GM21423 (cell line): ENCODE measurements at regions not wholly inside any gene's neighbourhood (a gene's known extent, or its start where the extent isn't known, plus 50 kb on each side); places are given as distances from the start of the nearest gene placed in this dataset.

Experiments used
- ATAC-seq: cut with Tn5 transposase; IDR thresholded peaks from one replicate; pipeline ENCODE4 v1.9.1; 2021; ENCODE audit warnings: mild to moderate bottlenecking, moderate library complexity; ENCODE audit not compliant: unreplicated experiment

DNA sequence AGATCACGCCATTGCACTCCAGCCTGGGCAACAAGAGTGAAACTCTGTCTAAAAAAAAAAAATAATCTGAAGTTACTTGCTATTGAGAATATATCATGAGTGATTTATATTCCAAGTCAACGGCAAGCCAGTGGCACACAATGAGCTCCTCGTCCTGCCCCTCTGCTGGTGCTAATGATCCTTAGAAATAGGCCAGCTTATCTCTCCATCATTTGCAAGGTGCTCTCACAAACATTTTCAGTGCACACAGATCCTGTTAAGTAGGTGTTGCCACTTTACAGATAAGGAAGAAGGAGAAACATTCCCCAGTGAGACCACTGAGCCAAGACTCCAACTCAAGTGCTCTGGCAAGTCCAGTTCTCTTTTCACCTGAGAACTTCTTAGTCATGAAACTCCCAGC, 91.3 kb upstream of the GPR45 start:
- no peak for ATAC-seq

DNA sequence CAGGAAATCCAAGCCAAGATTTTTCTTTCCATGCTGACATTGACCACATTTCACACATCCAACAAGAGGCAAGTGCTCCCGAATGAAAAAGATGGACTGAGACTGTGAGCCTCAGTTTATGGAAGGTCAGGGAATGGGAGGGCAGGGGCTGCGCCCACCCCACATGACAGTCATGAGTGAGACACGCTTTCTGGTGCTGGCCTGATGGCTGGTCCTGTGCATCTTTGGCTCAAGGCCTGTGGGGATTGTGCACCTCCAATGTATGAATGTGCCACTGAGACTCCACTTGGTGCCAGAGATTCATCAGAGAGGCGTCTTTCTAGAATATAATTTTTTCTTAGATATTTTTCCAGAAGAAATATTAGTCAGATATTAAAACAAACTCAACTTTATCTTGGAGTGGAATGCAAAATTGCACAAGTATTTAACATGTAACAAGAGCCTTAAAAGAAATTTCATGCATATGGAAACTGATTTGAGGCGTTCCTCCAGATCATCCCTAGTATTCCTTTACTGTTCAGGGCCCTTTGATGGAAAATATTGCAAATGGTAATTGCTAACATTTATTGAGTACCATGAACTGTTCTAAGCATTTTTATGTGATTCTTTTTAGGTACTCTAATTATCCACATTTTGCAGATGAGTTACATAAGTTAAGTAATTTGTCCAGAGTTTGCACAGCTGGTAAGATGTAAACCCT, 87.3 kb upstream of the GPR45 start:
- ATAC-seq, result no peak

DNA sequence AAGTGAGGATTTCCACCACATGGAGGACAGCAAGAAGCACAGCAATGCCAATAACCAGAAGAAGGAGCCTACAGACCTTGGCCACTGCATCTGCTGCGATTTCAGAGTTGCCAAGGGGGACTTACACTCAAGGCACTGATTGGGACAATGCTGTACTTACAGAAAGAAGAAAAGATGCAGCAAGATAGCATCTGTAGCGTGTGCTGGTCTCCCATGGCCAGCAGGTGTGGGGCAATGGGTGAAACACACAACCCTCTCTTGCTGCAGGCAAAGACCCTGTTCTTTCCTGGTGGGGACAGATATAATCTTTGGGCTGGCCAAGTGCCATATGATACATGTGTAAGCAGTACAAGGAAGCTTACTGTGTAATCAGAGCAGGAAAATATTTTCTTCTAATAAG, 85.4 kb upstream of the GPR45 start:
- no peak for ATAC-seq

DNA sequence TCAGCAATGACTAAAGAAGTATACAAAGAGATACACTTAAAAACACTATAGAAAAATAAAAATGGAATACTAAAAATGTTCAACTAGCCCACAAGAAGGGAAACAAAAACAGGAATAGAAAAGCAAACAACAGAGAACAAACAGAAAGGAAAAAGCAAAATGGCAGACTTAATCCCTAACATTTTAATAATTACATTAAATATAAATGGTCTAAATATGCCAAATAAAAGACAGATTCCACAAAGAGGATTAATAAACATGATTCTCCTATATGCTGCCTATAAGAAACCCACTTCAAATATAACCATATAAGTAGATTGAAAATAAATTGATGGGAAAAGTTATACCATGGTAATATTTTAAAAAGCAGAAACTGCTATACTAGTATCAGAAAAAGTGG, 83.5 kb upstream of the GPR45 start:
- ATAC-seq, result no peak

DNA sequence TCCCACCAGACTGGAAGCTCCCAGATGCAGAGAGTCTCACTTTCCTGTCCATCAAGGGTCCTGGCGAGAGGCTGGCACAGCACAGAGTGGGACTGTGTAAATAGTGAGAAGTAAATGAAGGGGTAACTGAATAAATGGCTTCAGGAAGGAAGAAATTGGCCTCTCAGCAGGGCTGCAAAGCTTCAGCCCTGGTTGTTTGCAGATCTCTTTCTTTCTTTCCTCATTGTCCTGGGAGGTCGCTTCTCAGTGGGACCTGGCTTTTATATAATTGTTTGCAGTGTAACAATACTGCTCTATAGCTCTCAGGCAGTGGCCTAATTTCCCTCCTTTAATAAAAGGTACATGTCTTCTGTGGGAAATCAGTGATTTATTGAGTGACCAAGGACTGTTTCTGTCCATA, 74.9 kb upstream of the GPR45 start:
- no peak for ATAC-seq

DNA sequence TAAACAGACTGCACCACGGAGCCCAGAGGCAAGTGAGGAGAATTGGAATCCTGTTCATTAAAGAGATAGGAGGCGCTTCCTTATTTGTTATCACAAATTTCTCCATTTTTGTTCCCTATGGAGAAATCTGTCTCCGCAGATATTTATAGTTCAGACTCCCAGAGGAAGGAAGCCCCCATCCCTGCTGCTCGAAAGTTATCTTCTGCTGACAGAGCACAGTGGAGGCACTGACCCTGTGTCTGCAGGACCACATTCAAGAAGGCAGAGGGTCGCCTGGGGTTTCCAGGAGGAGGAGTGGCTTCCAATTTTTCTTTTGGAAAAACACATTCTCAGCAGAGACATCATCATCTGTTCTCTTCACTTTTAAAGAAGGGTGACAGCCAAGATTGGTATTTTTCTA, 73.0 kb upstream of the GPR45 start:
- ATAC-seq, result no peak

DNA sequence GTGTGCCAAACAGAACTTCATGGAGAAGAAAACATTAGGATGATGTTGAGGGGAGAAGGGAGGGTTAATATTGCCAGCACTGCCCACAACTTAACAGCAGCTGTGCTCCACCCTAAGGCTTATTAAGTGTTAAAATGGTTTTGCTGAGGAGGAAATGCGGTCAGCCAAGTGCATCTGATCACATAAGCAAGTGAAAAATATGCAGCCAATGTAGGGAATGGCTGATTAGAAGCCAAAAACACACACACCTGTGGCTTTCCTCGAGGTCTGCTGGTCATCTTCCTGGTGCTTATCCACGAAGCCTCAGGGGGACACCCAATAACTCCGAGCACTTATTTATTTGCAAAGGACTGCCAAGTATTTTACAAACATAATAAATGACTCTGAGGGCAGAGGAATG, 66.3 kb upstream of the GPR45 start:
- no peak for ATAC-seq

DNA sequence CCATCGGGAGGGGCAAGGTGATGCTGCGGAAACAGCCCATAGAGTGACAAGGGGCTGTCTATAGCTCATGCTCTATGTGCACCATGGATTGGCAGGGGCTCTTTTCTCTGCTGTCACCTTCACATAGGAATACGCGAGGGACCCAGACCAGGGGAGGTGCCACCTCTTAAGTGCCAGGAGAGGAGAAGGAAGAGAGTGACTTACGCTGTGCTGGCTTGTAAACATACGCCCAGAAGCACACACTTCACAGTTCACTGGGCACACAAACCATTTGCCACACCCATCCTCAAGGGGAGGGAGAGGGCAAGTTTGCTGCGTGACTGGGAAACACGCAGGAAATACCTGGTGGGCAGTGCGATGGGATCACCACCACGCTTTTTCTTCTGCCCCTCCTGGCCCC, 65.1 kb upstream of the GPR45 start:
- ATAC-seq, result no peak

DNA sequence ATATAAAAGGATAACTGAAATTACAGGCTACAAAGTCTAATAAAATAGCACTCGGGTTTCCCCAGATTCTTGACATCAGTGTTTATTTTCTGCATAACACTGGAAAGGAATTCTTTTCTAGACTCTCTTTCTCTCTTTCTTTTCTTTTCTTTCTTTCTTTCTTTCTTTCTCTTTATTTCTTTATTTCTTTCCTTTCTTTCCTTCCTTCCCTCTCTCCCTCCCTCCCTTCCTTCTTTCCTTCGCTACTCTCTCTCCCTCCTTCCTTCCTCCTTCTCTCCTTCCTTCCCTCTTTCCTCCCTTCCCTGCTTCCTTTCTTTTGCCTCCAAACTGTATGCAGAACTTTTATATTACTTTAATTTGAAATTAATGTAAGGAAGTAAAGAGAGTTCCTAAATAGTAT, 64.5 kb upstream of the GPR45 start:
- no peak for ATAC-seq

DNA sequence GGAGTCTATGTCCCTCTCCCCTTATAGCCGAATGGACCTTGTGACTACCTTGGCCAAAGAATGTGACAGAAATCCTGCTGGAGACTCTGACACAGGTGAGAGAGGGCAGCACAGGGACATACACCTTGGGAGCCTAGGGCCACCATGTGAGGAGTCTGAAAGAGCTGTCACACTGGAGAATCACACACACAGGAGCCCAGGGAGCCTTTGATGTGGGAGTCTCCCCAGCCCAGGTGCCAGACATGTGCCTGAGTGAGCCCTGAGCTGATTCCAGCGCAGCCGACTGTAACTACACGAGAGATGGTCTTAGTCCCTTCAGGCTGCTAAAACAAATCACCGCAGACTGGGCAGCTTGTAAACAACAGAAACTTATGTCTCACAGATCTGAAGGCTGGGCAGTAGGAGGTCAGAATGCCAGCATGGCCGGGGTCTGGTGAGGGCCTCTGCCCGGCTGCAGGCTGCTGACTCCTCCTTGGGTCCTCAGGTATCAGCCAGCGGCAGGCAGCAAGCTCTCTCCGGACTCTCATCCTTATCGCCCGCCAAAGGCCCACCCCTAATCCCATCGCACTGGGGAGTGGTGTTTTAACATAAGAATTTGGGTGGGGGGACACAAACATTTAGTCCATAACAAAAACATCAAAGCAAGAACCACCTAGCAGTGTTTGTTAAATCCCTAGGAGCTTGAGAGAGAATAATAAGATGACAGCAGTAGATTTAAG, 63.8 kb upstream of the GPR45 start:
- ATAC-seq, result no peak

DNA sequence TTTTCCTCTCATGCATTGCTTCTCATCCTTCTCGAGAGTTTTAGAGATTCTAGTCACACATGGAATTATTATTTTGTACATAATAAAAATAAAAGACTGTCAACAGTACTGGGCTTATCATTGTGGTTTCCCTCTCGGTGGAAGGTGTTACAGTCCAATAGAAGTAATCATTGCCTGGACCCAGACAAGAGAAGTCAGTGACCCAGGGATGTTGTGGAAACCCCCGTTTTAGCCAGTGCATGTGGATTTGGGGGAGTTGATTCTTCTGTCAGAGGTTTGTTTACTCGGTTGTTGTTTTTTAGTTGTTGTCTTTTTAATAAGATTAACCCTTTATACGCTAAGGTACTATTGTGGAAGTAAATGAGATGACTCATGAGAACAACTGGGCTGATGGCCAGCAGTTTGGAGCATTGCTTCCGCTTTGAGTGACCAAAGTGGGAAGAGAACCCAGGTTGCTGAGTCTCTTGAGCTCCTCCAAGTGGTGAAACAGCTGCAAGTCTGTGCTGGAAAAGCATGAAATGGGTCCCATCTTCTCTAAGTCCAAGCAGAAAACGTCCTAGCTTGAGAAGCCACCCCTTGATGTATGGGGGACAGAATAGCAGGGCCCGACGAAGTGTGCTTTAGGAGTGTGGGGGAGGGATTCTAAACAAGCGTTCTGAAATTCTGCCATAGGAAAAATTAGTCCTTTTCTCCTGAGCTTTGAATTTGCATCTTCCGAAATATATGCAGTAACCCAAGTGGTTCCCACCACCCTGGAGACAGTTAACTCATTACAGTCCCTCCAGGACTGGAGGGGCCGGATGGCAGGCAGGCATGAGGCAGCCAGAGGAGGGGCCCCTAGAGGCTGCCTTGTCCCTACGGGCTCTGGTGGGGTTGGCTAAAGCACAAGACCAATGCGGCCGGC, 61.8 kb upstream of the GPR45 start:
- no peak for ATAC-seq

DNA sequence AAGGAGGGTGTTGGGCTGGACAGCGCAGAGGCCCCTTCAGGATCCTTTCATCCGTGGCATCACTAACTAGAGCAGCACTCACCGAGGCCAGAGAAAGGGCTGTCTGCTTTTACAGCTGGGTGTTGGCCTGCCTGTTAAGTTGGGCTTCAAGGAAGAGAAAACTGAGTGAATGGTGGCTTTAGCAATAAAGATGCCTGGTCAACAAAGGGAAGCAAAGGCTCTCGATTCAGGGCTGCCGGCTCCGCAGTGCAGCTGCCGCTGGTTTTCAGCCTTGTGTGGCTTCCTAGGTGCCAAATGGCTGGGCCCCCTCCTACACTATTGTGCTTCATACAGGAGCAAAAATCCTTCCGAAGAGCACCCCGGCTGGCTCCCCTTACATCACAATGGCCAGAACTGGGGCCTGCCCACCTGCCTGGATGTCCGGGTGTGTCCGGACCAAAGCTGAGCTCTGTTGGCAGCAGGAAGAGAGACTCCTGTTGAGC, 61.0 kb upstream of the GPR45 start:
- no peak for ATAC-seq

DNA sequence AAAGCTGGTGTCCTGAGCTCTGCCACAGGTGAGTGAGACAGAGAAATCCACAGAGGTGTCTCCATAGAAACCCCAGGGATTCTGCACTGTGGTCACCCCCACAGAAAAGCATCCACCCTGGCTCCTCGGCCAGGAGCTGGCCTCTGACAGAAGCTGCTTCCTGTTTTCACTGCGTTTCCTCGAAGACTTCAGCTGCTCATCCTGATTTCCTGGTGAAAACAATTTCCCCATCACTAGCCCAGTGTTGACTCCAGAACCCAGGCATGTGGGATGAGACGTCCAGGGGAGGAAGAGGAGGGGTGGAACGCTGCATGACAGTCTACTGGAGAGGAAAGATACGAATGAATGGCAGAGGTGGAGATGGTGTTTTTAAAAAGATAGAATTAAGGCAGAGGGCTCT, 60.3 kb upstream of the GPR45 start:
- no peak for ATAC-seq

DNA sequence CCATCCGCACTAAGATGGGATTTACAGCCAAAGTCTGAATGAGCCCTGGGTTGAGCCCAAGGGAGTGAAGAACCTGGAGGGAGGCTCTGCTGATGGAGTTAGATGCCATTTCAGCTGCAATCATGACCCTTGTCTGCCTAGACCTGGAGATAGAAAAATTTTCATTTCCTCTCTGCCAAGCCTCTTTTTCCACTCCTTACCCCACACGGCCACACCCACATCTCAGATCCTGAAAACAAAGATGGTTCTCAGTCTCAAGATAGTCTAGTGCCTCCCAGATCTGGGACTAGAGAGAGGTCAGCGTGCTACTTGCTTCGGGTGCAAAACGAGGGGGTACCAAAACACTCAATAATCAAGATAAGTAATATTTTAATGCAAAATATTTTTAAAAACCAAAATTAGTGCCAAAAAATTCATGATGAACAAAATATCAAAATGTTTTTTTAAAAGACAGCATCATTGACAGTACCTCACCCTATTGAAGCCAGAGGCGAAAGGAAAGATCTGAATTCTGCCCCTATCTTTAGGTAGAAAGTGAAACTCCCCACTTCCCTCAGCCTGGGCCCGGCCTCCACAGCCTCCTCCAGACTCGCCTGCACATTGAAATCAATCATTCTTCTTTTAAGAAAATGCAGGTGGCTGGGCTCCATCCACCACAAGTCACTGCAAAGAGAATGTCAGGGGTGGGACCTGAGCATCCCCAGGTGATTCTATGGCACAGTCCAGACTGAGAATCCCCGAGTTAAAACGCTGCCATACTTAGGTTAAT, 57.8 kb upstream of the GPR45 start:
- ATAC-seq, result peak; percentile 65

DNA sequence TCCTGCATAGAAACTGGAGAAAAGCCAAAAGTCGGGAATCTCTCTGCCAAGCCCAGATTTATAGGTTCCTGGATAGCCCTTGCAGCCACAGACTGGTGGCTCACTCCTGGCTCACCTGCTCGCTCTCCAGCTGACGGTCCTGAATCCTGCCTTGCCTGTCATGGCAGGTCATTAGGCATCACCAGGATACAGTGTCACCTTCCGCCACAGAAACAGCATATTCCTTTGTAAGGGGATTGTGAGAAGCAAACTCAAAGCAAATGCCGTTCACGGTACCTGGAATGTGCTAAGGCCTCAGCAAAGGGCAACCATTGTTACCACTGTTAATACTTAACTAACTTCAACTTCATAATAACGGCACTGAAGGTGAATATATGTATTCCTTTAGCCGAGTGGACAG, 57.1 kb upstream of the GPR45 start:
- ATAC-seq, result no peak

DNA sequence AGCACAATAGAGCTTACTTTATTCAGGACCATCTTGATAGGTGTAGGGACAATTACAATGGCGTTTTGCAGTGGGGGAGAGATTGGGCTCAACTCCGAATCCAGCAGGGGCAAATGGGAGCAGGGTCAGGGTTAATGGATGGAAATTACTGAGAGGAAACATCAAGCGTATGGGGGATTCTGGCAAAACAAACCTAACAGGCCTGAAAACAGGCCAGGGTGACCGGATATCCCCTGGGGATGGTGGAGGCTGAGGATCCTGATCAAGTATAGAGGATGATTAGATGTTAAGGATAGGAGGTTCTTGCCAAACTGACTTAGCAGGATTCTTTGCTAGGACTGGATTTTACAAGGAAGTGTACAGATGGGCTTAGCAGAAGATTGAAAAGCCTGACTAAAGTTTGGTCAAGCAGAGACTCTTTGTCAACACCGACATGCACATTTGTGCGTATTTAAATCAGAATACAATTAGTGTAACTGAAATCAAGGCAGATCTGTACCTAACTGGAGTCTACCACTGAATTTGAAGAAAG, 54.5 kb upstream of the GPR45 start:
- ATAC-seq, result no peak

DNA sequence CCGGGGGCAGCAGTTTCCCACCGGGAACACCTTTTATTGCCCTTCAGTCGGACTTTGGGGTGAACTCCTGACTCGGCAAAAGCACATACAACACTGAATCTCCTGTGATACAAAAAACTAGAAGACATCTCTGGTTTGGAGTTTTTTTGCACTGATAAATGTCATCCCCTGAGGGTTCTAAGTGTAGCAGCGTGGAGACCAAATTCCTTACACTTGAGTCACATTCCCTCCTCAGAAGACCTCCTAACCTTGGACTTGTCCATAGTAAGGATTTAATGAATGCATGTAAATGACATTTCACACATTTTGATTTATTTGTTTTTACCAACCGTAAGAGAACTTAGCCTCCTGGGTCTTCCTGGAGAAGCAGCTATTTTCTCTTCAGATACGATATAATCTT, 54.0 kb upstream of the GPR45 start:
- no peak for ATAC-seq

DNA sequence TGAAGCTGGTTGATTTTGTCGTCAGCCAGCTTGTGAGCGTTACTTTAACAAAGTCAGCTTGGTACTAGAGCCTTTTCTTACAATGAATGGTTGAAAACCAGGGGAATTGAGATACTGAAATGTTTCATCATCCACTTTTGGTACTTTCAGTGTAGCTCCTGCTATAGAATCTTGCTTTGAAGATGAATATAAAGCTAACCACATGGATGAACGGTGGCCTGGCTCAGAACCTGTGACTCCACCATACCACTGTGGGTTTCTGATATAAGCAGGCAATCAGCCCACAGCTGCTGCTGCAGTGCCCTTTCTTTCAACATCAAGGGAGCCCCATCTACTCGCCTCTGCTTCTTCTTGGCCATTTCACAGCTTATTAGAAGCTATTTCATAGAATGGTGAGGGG, 53.2 kb upstream of the GPR45 start:
- ATAC-seq, result no peak
